ENCODE measurements at regions not wholly inside any gene's neighbourhood (a gene's known extent, or its start where the extent isn't known, plus 50 kb on each side); places are given as distances from the start of the nearest gene placed in this dataset.

GRCh38 chr20:50336661-50337060 lies 146.0 kb downstream of the CEBPB start:
- TF ChIP-seq ZFX (IDR thresholded peaks at IDR 0.05): no peak
- TF ChIP-seq, protein P1, sequence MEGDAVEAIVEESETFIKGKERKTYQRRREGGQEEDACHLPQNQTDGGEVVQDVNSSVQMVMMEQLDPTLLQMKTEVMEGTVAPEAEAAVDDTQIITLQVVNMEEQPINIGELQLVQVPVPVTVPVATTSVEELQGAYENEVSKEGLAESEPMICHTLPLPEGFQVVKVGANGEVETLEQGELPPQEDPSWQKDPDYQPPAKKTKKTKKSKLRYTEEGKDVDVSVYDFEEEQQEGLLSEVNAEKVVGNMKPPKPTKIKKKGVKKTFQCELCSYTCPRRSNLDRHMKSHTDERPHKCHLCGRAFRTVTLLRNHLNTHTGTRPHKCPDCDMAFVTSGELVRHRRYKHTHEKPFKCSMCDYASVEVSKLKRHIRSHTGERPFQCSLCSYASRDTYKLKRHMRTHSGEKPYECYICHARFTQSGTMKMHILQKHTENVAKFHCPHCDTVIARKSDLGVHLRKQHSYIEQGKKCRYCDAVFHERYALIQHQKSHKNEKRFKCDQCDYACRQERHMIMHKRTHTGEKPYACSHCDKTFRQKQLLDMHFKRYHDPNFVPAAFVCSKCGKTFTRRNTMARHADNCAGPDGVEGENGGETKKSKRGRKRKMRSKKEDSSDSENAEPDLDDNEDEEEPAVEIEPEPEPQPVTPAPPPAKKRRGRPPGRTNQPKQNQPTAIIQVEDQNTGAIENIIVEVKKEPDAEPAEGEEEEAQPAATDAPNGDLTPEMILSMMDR (conservative IDR thresholded peaks at IDR 0.05): no peak
- H3K27ac ChIP-seq: no peak overlapping the region

DNA sequence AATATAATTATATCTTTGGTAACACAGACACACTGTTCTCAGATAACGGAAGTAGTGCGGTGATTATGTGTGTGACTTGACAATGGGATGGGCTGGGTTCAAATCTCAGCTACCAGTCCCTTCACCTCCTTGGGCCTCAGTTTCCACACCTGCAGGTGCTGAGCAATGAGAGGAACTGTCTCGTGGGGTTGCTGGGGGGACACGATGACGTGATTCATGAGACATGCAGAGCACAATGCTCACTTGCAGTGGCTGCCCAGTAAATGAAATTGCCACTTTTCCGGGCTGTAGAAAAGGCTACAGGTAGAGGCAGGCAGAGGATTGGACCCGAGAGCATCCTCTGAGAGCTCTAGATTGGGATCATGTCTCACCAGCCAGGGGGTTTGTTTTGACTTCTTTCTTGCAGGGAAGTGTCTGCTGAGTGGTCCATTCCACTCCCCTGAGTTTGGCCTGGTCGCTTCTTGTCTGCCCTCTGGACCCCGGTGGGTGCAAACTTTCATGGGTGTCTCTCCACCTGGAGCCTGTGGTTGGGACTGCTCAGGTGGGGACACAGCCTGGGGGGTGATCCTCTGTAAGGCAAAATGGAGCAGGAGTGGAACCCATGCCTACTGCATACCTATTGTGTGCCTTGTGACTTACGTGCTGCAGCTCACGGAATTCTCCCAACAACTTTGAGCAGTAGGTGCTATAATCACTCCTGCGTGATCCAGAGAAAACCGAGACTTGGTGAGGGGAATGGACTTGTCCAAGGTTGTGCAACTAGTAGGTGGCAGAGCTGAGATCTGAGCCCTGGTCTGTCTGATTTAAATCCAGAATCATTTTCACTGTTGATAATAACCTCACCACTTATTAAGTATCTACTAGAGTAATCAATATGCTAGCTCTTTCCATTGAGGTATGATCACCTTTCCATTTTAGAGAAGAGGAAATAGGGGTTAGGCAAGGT lies 147.2 kb downstream of the CEBPB start:
- no peak overlapping the region for H3K27ac ChIP-seq
- TF ChIP-seq, protein P1 (conservative IDR thresholded peaks at IDR 0.05): no peak
- TF ChIP-seq ZFX (IDR thresholded peaks at IDR 0.05): no peak

GRCh38 chr20:50338479-50339391 lies 148.1 kb downstream of the CEBPB start:
- TF ChIP-seq, protein P1 (conservative IDR thresholded peaks at IDR 0.05): no peak
- no peak for TF ChIP-seq ZFX (IDR thresholded peaks at IDR 0.05)
- H3K27ac ChIP-seq: no peak overlapping the region

DNA sequence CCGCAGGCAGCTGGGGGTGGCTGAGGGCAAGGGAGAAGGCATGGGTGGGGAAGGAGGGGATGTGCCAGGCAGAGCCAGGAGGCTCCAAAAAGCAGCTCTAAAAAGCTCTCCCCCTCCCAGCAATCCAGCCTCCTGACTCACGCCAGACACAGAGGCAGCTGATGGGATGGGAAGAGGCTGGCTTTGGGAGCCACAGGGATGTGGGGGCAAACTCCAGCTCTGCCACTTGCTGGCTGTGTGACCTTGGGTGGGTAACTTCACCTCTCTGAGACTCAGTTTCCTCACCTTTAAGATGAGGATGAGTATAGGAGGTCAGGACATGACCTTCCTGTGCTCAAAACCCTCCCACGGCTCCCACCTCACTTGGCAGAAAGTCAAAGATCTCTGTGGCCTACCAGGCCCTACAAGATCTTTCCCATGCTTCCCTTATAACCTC lies 148.9 kb downstream of the CEBPB start:
- TF ChIP-seq, protein P1 (conservative IDR thresholded peaks at IDR 0.05): no peak
- TF ChIP-seq ZFX (IDR thresholded peaks at IDR 0.05): no peak
- H3K27ac ChIP-seq: no peak overlapping the region

DNA sequence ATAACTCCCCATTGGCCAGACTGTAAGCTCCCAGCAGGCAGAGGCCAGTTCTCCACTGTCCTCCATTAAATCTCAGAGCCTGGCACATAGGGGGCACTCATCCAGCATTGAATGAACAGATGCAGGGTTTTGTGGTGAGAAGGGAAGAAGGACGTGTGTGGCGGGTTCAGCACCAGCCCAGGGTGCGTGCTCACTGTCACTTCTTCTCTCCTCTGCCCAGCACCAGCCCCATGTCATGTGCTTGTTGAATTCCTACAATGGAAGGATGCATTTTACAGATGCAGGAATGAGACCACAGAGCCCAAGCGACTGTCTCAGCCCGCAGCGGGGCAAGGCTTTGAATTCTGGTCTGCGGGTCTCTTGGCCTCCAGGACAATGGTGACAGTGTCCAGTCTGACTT lies 149.9 kb downstream of the CEBPB start:
- TF ChIP-seq, protein P1 (conservative IDR thresholded peaks at IDR 0.05): no peak
- TF ChIP-seq ZFX (IDR thresholded peaks at IDR 0.05): no peak
- H3K27ac ChIP-seq: no peak overlapping the region

DNA sequence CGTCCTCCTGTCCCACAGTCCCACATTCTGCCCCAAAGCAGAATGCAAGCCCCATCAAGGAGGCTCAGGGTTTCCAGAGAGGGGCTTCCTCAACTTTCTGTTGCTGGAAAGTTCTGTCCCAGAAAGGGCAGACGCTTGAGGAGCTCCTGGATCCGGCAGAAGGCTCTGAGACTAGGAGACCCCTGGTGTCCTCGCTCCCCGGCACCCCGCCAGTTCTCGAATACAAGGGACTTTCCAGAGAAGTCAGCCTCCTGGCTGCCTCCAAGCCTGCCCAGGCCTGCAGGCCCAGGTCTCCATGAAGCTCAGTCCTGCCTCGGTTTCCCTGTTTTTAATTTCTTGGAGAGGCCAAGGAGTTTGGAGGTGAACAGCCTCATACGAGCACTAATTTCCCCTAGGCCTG lies 150.4 kb downstream of the CEBPB start:
- no peak overlapping the region for H3K27ac ChIP-seq
- no peak for TF ChIP-seq ZFX (IDR thresholded peaks at IDR 0.05)
- TF ChIP-seq, protein P1 (conservative IDR thresholded peaks at IDR 0.05): no peak
